Stimulated activated naive CD8-positive, alpha-beta T cell treated with anti-CD3 and anti-CD28 coated beads, Interleukin-15, Interleukin-2, amounts not matched to agents 100 ng/mL and 50 ng/mL, for 24 hours (primary cell): ENCODE measurements at regions not wholly inside any gene's neighbourhood (a gene's known extent, or its start where the extent isn't known, plus 50 kb on each side); places are given as distances from the start of the nearest gene placed in this dataset.

ENCODE experiments used
- H3K27ac Mint-ChIP-seq: one replicate; pipeline ENCODE4 v1.8.0; 2021; ENCODE audit warnings: mild to moderate bottlenecking, mixed read lengths
- H3K27me3 Mint-ChIP-seq: one replicate; pipeline ENCODE4 v1.8.0; 2021; ENCODE audit warnings: mixed read lengths
- H3K36me3 Mint-ChIP-seq: one replicate; pipeline ENCODE4 v1.8.0; 2021; ENCODE audit warnings: low read depth, mixed read lengths
- H3K4me1 Mint-ChIP-seq: one replicate; pipeline ENCODE4 v1.8.0; 2021; ENCODE audit warnings: low read depth, mixed read lengths
- H3K4me3 Mint-ChIP-seq: one replicate; pipeline ENCODE4 v1.8.0; 2021; ENCODE audit warnings: mild to moderate bottlenecking, mixed read lengths
- H3K9me3 Mint-ChIP-seq: one replicate; pipeline ENCODE4 v1.8.0; 2021; ENCODE audit warnings: mixed read lengths

DNA sequence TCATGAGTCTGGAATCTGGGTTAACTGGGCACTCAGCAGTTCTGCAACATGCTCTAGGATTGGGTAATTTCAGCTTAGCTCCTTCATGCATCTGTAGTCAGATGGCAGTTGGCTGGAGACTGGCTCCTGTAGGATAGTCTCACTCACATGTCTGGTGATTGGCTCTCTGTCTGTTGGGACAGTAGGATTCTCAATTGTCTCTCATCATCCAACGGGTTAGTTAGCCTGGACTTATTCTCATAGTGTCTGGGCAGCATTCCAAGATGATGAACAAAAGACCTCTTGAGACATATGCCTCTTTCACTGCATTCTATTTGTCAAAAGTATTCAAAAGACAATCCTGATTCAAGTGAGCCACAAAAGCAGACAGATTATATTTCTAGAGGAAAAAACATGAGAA lies 795.6 kb upstream of the GALNTL6 start:
- no peak overlapping the region for H3K27ac Mint-ChIP-seq
- H3K9me3 Mint-ChIP-seq: no peaks in the 10 kb centered on the region
- no peaks in the 10 kb centered on the region for H3K36me3 Mint-ChIP-seq
- H3K27me3 Mint-ChIP-seq: no peaks in the 10 kb centered on the region
- H3K4me1 Mint-ChIP-seq: no peaks in the 10 kb centered on the region
- H3K4me3 Mint-ChIP-seq: no peak overlapping the region

- Mint-ChIP-seq H3K9me3 (peaks cover 1% of the 10 kb centered on the region), H3K4me3 (no peak overlapping the region), H3K27me3 (no peaks in the 10 kb centered on the region), H3K4me1 (no peaks in the 10 kb centered on the region), H3K27ac (no peak overlapping the region), H3K36me3 (no peaks in the 10 kb centered on the region)
Measured at GRCh38 chr4:171016145-171016544, 797.1 kb upstream of the GALNTL6 start.

GRCh38 chr4:171015441-171015840 lies 797.8 kb upstream of the GALNTL6 start:
- peaks cover 3% of the 10 kb centered on the region for H3K9me3 Mint-ChIP-seq
- H3K27me3 Mint-ChIP-seq: no peaks in the 10 kb centered on the region
- H3K27ac Mint-ChIP-seq: no peak overlapping the region
- H3K4me1 Mint-ChIP-seq: no peaks in the 10 kb centered on the region
- H3K36me3 Mint-ChIP-seq: no peaks in the 10 kb centered on the region
- H3K4me3 Mint-ChIP-seq: no peak overlapping the region

DNA sequence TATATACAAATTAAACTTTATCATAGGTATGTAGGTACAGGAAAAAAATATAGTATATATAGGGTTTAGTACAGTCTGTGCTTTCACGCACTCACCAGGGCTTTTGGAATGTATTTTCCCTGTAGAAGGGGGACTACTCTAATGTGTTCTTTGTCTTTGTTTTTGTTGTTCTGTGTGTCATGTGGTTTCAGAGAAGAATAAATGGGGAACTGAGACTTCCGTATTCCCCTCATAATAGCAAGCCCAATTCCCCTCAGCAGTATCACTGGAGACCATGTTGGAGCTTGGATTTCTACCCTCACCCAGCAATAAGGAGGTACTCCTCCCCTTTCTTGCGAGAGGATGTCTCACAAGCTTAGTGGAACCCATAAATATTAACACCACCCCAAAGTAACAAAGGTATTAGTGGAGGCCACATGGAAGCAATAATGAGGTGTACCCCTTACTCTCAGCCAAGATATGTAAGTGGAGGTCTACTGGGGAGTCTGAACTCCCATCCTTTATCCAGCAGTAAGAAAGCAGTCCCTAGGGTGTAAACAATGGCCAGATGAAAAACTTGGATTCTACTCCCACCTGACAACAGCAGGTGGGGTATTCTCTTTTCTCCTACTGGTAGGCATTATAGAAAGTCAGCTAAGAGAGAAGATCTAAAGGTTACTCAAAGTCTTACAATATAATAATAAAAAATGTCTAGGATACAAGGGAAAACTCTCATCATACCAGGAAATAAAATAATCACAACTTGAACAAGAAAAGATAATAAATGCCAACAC lies 805.4 kb upstream of the GALNTL6 start:
- no peaks in the 10 kb centered on the region for H3K4me1 Mint-ChIP-seq
- H3K27me3 Mint-ChIP-seq: no peaks in the 10 kb centered on the region
- peaks cover 3% of the 10 kb centered on the region for H3K9me3 Mint-ChIP-seq
- no peak overlapping the region for H3K4me3 Mint-ChIP-seq
- no peak overlapping the region for H3K27ac Mint-ChIP-seq
- no peaks in the 10 kb centered on the region for H3K36me3 Mint-ChIP-seq

GRCh38 chr4:171002246-171002645 lies 811.0 kb upstream of the GALNTL6 start:
- Mint-ChIP-seq H3K9me3 (no peaks in the 10 kb centered on the region), H3K27ac (no peak overlapping the region), H3K36me3 (no peaks in the 10 kb centered on the region), H3K4me1 (no peaks in the 10 kb centered on the region), H3K27me3 (no peaks in the 10 kb centered on the region), H3K4me3 (no peak overlapping the region)

DNA sequence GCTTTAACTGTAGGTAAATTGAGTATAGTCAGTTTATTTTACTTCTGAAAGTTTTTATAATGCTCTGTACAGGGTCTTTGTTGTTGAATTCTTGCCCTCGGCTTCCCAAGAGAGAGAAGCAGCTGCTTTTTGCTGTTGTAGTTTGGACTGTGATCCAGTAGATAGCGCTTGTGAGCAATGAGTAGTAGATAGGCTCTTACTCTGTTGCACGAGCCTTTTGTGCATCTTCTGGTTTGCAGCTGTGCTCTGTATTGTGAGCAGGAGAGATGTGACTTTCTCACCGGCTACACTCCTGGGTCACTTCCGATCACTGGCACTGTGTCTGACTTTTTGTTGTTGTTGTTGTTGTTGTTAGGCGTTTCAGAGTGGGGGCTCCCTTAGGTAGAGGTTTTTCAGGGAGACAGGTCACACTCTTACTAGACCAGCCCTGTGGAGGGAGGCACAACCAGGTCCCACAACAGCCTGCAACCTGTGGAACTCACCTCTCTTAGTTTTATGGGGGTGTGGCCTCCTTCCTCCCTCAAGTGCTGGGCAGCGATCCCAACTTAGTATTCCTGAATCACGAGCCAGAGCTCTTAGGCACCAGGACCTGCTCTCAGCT lies 822.1 kb upstream of the GALNTL6 start:
- Mint-ChIP-seq H3K27ac (no peak overlapping the region), H3K27me3 (no peaks in the 10 kb centered on the region), H3K36me3 (no peaks in the 10 kb centered on the region), H3K4me1 (no peaks in the 10 kb centered on the region), H3K9me3 (peaks cover 8% of the 10 kb centered on the region), H3K4me3 (no peak overlapping the region)

DNA sequence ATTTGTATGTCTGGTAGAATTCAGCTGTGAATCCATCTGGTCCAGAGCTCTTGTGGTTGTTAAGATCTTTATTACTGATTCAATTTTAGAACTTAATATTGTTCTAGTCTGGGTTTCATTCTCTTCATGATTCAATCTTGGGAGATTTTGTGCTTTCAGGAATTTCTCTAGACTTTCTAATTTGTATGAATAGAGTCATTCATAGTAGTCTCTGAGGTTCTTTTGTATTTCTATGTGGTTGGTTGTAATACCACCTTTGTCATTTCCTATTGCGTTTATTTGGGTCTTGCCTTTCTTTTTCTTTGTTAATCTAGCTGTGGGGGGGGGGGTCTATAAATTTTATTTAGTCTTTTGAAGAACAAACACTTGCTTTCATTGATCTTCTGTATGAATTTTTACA lies 824.8 kb upstream of the GALNTL6 start:
- Mint-ChIP-seq H3K27me3 (no peaks in the 10 kb centered on the region), H3K27ac (no peak overlapping the region), H3K4me3 (no peak overlapping the region), H3K4me1 (no peaks in the 10 kb centered on the region), H3K36me3 (no peaks in the 10 kb centered on the region), H3K9me3 (peaks cover 8% of the 10 kb centered on the region)

- Mint-ChIP-seq H3K4me3 (no peak overlapping the region), H3K27ac (no peak overlapping the region), H3K9me3 (no peaks in the 10 kb centered on the region), H3K36me3 (no peaks in the 10 kb centered on the region), H3K27me3 (no peaks in the 10 kb centered on the region), H3K4me1 (no peaks in the 10 kb centered on the region)
Measured at GRCh38 chr4:170979736-170980135, 833.5 kb upstream of the GALNTL6 start.

- Mint-ChIP-seq H3K4me1 (no peaks in the 10 kb centered on the region), H3K9me3 (no peaks in the 10 kb centered on the region), H3K36me3 (no peaks in the 10 kb centered on the region), H3K27ac (no peak overlapping the region), H3K4me3 (no peak overlapping the region), H3K27me3 (no peaks in the 10 kb centered on the region)
Measured at GRCh38 chr4:170978990-170979389, 834.2 kb upstream of the GALNTL6 start.

- no peaks in the 10 kb centered on the region for H3K4me1 Mint-ChIP-seq
- peaks cover 10% of the 10 kb centered on the region for H3K9me3 Mint-ChIP-seq
- H3K27ac Mint-ChIP-seq: no peak overlapping the region
- no peaks in the 10 kb centered on the region for H3K36me3 Mint-ChIP-seq
- no peak overlapping the region for H3K4me3 Mint-ChIP-seq
- no peaks in the 10 kb centered on the region for H3K27me3 Mint-ChIP-seq
Measured at GRCh38 chr4:170949084-170949483, 859.3 kb upstream of the AADAT start.

GRCh38 chr4:170940043-170940724 lies 850.4 kb upstream of the AADAT start:
- H3K4me3 Mint-ChIP-seq: no peak overlapping the region
- no peak overlapping the region for H3K27ac Mint-ChIP-seq
- H3K36me3 Mint-ChIP-seq: no peaks in the 10 kb centered on the region
- H3K27me3 Mint-ChIP-seq: no peaks in the 10 kb centered on the region
- no peaks in the 10 kb centered on the region for H3K4me1 Mint-ChIP-seq
- H3K9me3 Mint-ChIP-seq: peaks cover 11% of the 10 kb centered on the region

DNA sequence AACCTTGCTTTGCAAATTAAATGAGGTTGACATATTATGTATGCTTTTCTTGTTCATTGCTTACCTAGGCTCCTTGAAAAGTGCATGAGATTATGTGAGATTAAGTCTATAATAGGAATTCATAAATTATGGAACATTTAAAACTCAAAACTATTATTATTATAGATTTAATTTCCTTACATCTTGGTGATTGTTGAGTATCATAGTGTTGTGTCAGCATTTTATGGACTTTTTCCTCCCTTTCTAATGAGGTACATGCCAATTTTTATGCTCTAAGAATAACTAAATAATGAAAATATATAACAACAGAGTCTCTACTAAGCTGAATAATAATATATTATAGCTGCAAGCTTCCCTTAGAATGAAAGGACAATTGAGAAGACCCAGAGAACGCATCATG lies 848.8 kb upstream of the AADAT start:
- Mint-ChIP-seq H3K4me3 (no peak overlapping the region), H3K27me3 (no peaks in the 10 kb centered on the region), H3K4me1 (no peaks in the 10 kb centered on the region), H3K9me3 (peaks cover 11% of the 10 kb centered on the region), H3K36me3 (no peaks in the 10 kb centered on the region), H3K27ac (no peak overlapping the region)

GRCh38 chr4:170931321-170931720 lies 841.6 kb upstream of the AADAT start:
- no peak overlapping the region for H3K27ac Mint-ChIP-seq

DNA sequence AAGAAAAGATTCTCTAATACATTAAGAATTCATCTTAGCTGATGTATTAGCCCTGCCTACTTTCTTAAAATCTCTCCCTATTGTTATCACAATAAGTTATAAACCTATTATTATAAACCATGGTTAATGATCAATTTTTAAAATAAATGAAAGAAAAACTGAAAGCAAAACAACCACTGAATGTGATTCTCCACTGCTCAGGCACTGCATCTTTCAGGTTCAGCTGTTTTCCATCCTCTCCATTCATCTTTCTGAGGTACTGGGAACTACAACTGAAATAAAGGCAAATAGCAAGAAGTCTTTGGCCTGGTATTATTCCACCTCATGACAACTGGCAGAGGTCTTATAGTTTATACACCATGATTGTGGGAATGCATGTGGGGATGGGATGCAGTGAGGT lies 798.9 kb upstream of the AADAT start:
- Mint-ChIP-seq H3K27me3 (no peaks in the 10 kb centered on the region), H3K36me3 (no peaks in the 10 kb centered on the region), H3K4me3 (no peak overlapping the region), H3K4me1 (no peaks in the 10 kb centered on the region), H3K27ac (no peak overlapping the region), H3K9me3 (peaks cover 8% of the 10 kb centered on the region)

More at GRCh38 chr4:170931321-170931720, 841.6 kb upstream of the AADAT start:
- no peaks in the 10 kb centered on the region for H3K36me3 Mint-ChIP-seq
- H3K4me3 Mint-ChIP-seq: no peak overlapping the region
- no peaks in the 10 kb centered on the region for H3K9me3 Mint-ChIP-seq
- no peaks in the 10 kb centered on the region for H3K27me3 Mint-ChIP-seq
- H3K4me1 Mint-ChIP-seq: no peaks in the 10 kb centered on the region

- no peak overlapping the region for H3K4me3 Mint-ChIP-seq
- no peaks in the 10 kb centered on the region for H3K4me1 Mint-ChIP-seq
- no peak overlapping the region for H3K27ac Mint-ChIP-seq
- H3K36me3 Mint-ChIP-seq: no peaks in the 10 kb centered on the region
- H3K27me3 Mint-ChIP-seq: no peaks in the 10 kb centered on the region
- peaks cover 6% of the 10 kb centered on the region for H3K9me3 Mint-ChIP-seq
Measured at GRCh38 chr4:170887396-170887795, 797.6 kb upstream of the AADAT start.
